Endothelial cell of umbilical vein (primary cell): ENCODE measurements at regions not wholly inside any gene's neighbourhood (a gene's known extent, or its start where the extent isn't known, plus 50 kb on each side); places are given as distances from the start of the nearest gene placed in this dataset.

Experiments
- CTCF ChIP-seq, 2 donors: IDR thresholded peaks; 1 replicate in 1 of 2; 2 replicates in 1 of 2; pipeline ENCODE4 v1.5.1; 2011; ENCODE audit warnings: low read length in 2 of 2, mild to moderate bottlenecking in 2 of 2, moderate library complexity in 2 of 2, control low read depth in 1 of 2, inconsistent platforms in 1 of 2, low read depth in 1 of 2; ENCODE audit not compliant: insufficient read depth in 1 of 2; ENCODE audit errors: extremely low read depth in 1 of 2
- FOS ChIP-seq: IDR thresholded peaks from 2 replicates; pipeline ENCODE4 v1.6.1; 2011; ENCODE audit warnings: mild to moderate bottlenecking, low read length, moderate library complexity, borderline replicate concordance; ENCODE audit not compliant: insufficient read depth
- MAX ChIP-seq: IDR thresholded peaks from 2 replicates; pipeline ENCODE4 v1.6.1; 2011; ENCODE audit not compliant: insufficient read depth, insufficient read length
- MYC ChIP-seq: IDR thresholded peaks from one replicate; pipeline ENCODE4 v1.6.1; 2011; ENCODE audit warnings: mild to moderate bottlenecking, low read depth, low read length
- POLR2A ChIP-seq: IDR thresholded peaks from 2 replicates; pipeline ENCODE4 v1.6.1; 2012; ENCODE audit warnings: low read depth, mild to moderate bottlenecking, control low read depth, low read length
- POLR2AphosphoS5 ChIP-seq: IDR thresholded peaks from 2 replicates; pipeline ENCODE4 v1.6.1; 2012; ENCODE audit warnings: low read depth, mild to moderate bottlenecking, control low read depth, low read length, moderate library complexity; ENCODE audit not compliant: insufficient read depth

- TF ChIP-seq CTCF (IDR thresholded peaks at IDR 0.05; ENCODE audit: extremely low read depth in 1 of 2, insufficient read depth in 1 of 2, low read depth in 1 of 2, low read length in 2 of 2) (no peak), POLR2AphosphoS5 (no peak), FOS (no peak), MYC (no peak), POLR2A (no peak), MAX (no peak)
These were observed 240.7 kb upstream of the CLINT1 start for GRCh38 chr5:158099571-158100105.
